T-cell (primary cell): ENCODE measurements at regions not wholly inside any gene's neighbourhood (a gene's known extent, or its start where the extent isn't known, plus 50 kb on each side); places are given as distances from the start of the nearest gene placed in this dataset.

Experiments used
- ATAC-seq, 4 experiments: fragments of 200-7000 bp in 3 of 4; fragments of 150-1000 bp in 1 of 4; cut with Tn5 transposase; replicated peaks in 1 of 4; 1 replicate in 3 of 4; 2 replicates in 1 of 4; pipeline ENCODE4 v1.10.0; 2021; ENCODE audit warnings: moderate library complexity in 3 of 4, mild to moderate bottlenecking in 2 of 4, moderate number of reproducible peaks in 1 of 4
- CTCF ChIA-PET, 2 donors: fragments of 300-600 bp; sonication (Branson Sonifier 250); formaldehyde crosslinking; loops; one replicate each; lab custom pipeline; 2022; ENCODE audit warnings: antibody characterized with exemption in 2 of 2; lab: Charles Lee
- POLR2A ChIA-PET, 2 donors: fragments of 300-600 bp; sonication (Branson Sonifier 250); formaldehyde crosslinking; loops; one replicate each; lab custom pipeline; 2022; ENCODE audit warnings: antibody characterized with exemption in 2 of 2; lab: Charles Lee
- DNase-seq, 35 experiments: peaks; one replicate each; pipeline versions ENCODE4 v3.0.0 to v3.0.0-alpha.2; 2013 to 2023
- H3K27ac ChIP-seq: one replicate; pipeline ENCODE4 v1.5.1; 2013; ENCODE audit warnings: low read length
- H3K27me3 ChIP-seq, 2 experiments: replicated peaks in 1 of 2; 1 replicate in 1 of 2; 2 replicates in 1 of 2; pipeline versions ENCODE4 v1.6.1 to v1.7.0; 2013; ENCODE audit warnings: low read length in 1 of 2, mixed read lengths in 1 of 2; ENCODE audit not compliant: control insufficient read depth in 2 of 2, insufficient read depth in 2 of 2; ENCODE audit errors: extremely low read depth in 1 of 2
- H3K36me3 ChIP-seq, 2 donors: 1 replicate in 1 of 2; 2 replicates in 1 of 2; pipeline versions ENCODE4 v1.6.1 to v1.7.0; 2013; ENCODE audit warnings: low read length in 1 of 2; ENCODE audit not compliant: control insufficient read depth in 2 of 2, insufficient read depth in 1 of 2; ENCODE audit errors: extremely low read depth in 1 of 2
- H3K4me1 ChIP-seq, 2 experiments: 1 replicate in 1 of 2; 2 replicates in 1 of 2; pipeline versions ENCODE4 v1.6.1 to v1.7.0; 2013; ENCODE audit warnings: low read length in 2 of 2, mixed read lengths in 1 of 2; ENCODE audit not compliant: insufficient read depth in 2 of 2, control insufficient read depth in 1 of 2; ENCODE audit errors: extremely low read depth in 1 of 2
- H3K4me3 ChIP-seq, 2 donors: 1 replicate in 1 of 2; 2 replicates in 1 of 2; pipeline versions ENCODE4 v1.5.1 to v1.7.0; 2013; ENCODE audit warnings: mild to moderate bottlenecking in 2 of 2, low read length in 1 of 2, moderate library complexity in 1 of 2; ENCODE audit not compliant: control insufficient read depth in 1 of 2; ENCODE audit errors: extremely low read depth in 1 of 2
- H3K9me3 ChIP-seq: 2 replicates; pipeline ENCODE4 v1.7.0; 2013
- H3K27ac Mint-ChIP-seq, 2 donors: one replicate each; pipeline ENCODE4 v1.8.0; 2020 to 2021; ENCODE audit warnings: mild to moderate bottlenecking in 2 of 2, mixed read lengths in 2 of 2
- H3K27me3 Mint-ChIP-seq, 2 donors: one replicate each; pipeline ENCODE4 v1.8.0; 2021 to 2022; ENCODE audit warnings: mixed read lengths in 2 of 2
- H3K36me3 Mint-ChIP-seq: one replicate; pipeline ENCODE4 v1.8.0; 2021; ENCODE audit warnings: mixed read lengths
- H3K4me1 Mint-ChIP-seq, 3 donors: one replicate each; pipeline ENCODE4 v1.8.0; 2020 to 2022; ENCODE audit warnings: mixed read lengths in 3 of 3, mild to moderate bottlenecking in 1 of 3
- H3K4me3 Mint-ChIP-seq, 3 donors: one replicate each; pipeline ENCODE4 v1.8.0; 2020 to 2022; ENCODE audit warnings: mild to moderate bottlenecking in 3 of 3, mixed read lengths in 3 of 3, moderate library complexity in 3 of 3
- H3K9me3 Mint-ChIP-seq, 3 donors: one replicate each; pipeline ENCODE4 v1.8.0; 2020 to 2022; ENCODE audit warnings: mixed read lengths in 3 of 3
- WGBS: methylation state at CpG from one replicate; pipeline ENCODE4 v1.1.5; 2013; ENCODE audit warnings: missing lambda C conversion rate; ENCODE audit not compliant: insufficient coverage; 5-methylcytosine and 5-hydroxymethylcytosine counted together

- CTCF ChIA-PET = no interaction called here
- no peak overlapping the region for H3K4me3 Mint-ChIP-seq
- Histone ChIP-seq H3K36me3 (no peaks in the 10 kb centered on the region), H3K27ac (no peak overlapping the region), H3K9me3 (no peaks in the 10 kb centered on the region), H3K27me3 (no peaks in the 10 kb centered on the region), H3K4me3 (no peak overlapping the region), H3K4me1 (no peaks in the 10 kb centered on the region)
- no peaks in the 10 kb centered on the region for H3K36me3 Mint-ChIP-seq
- H3K9me3 Mint-ChIP-seq = peaks cover 3 to 8% (median 4%) of the 10 kb centered on the region in 3 donors
- no CpG with 5 or more reads among the region's 4 CpGs for WGBS
- ATAC-seq = no peak
- no peak for DNase-seq
- H3K4me1 Mint-ChIP-seq = no peaks in the 10 kb centered on the region
- POLR2A ChIA-PET = no interaction called here
- H3K27ac Mint-ChIP-seq = no peak overlapping the region
- no peaks in the 10 kb centered on the region for H3K27me3 Mint-ChIP-seq
Measured at GRCh38 chr5:118044169-118044568, 944.2 kb downstream of the DTWD2 start.

GRCh38 chr5:118043531-118043930 lies 944.8 kb downstream of the DTWD2 start:
- peaks cover 3 to 8% (median 4%) of the 10 kb centered on the region in 3 donors for H3K9me3 Mint-ChIP-seq
- POLR2A ChIA-PET = no interaction called here

GRCh38 chr5:118042076-118042475 lies 946.3 kb downstream of the DTWD2 start:
- Histone ChIP-seq H3K9me3 (no peaks in the 10 kb centered on the region), H3K36me3 (no peaks in the 10 kb centered on the region), H3K27ac (no peak overlapping the region), H3K4me3 (no peak overlapping the region), H3K27me3 (no peaks in the 10 kb centered on the region), H3K4me1 (no peaks in the 10 kb centered on the region)
- DNase-seq (no peak), ATAC-seq (no peak)
- Mint-ChIP-seq H3K36me3 (no peaks in the 10 kb centered on the region), H3K4me1 (no peaks in the 10 kb centered on the region), H3K4me3 (no peak overlapping the region), H3K27me3 (no peaks in the 10 kb centered on the region), H3K27ac (no peak overlapping the region), H3K9me3 (peaks cover 3 to 8% (median 6%) of the 10 kb centered on the region in 3 donors)
- POLR2A ChIA-PET = no interaction called here
- CTCF ChIA-PET = no interaction called here
- WGBS = no CpG with 5 or more reads among the region's 2 CpGs

More at GRCh38 chr5:118043531-118043930, 944.8 kb downstream of the DTWD2 start:
- Histone ChIP-seq H3K9me3 (no peaks in the 10 kb centered on the region), H3K4me1 (no peaks in the 10 kb centered on the region), H3K4me3 (no peak overlapping the region), H3K36me3 (no peaks in the 10 kb centered on the region), H3K27me3 (no peaks in the 10 kb centered on the region), H3K27ac (no peak overlapping the region)
- no peak overlapping the region for H3K4me3 Mint-ChIP-seq
- DNase-seq (no peak), ATAC-seq (no peak)
- H3K4me1 Mint-ChIP-seq = no peaks in the 10 kb centered on the region
- H3K36me3 Mint-ChIP-seq = no peaks in the 10 kb centered on the region
- H3K27me3 Mint-ChIP-seq = no peaks in the 10 kb centered on the region
- CTCF ChIA-PET = no interaction called here
- H3K27ac Mint-ChIP-seq = no peak overlapping the region

GRCh38 chr5:118040496-118040895 lies 947.9 kb downstream of the DTWD2 start:
- H3K4me1 Mint-ChIP-seq = no peaks in the 10 kb centered on the region
- DNase-seq (no peak), ATAC-seq (no peak)
- no peaks in the 10 kb centered on the region for H3K4me1 ChIP-seq
- H3K36me3 Mint-ChIP-seq = no peaks in the 10 kb centered on the region
- POLR2A ChIA-PET = no interaction called here
- no peaks in the 10 kb centered on the region for H3K9me3 ChIP-seq
- H3K27ac Mint-ChIP-seq = no peak overlapping the region
- CTCF ChIA-PET = no interaction called here
- H3K4me3 ChIP-seq = no peak overlapping the region
- H3K4me3 Mint-ChIP-seq = no peak overlapping the region
- no CpG with 5 or more reads among the region's 1 CpG for WGBS
- H3K27me3 Mint-ChIP-seq = no peaks in the 10 kb centered on the region
- no peak overlapping the region for H3K27ac ChIP-seq
- H3K9me3 Mint-ChIP-seq = peaks cover 0 to 6% (median 5%) of the 10 kb centered on the region in 3 donors
- H3K36me3 ChIP-seq = no peaks in the 10 kb centered on the region
- H3K27me3 ChIP-seq = no peaks in the 10 kb centered on the region

GRCh38 chr5:118033686-118034338 lies 954.5 kb downstream of the DTWD2 start:
- no peaks in the 10 kb centered on the region for H3K36me3 Mint-ChIP-seq
- H3K27ac ChIP-seq = no peak overlapping the region
- no peak overlapping the region for H3K4me3 ChIP-seq
- H3K9me3 Mint-ChIP-seq = peaks cover 4 to 31% (median 8%) of the 10 kb centered on the region in 3 donors
- no peak overlapping the region for H3K4me3 Mint-ChIP-seq
- ATAC-seq (no peak), DNase-seq (no peak)
- H3K9me3 ChIP-seq = no peaks in the 10 kb centered on the region
- ChIA-PET POLR2A (interaction anchor here in 1 of 2 donors (0.5 kb wide), 1 partner anchor 255 kb away, joined by 10 read pairs; no protein-coding TSS in a partner anchor), CTCF (no interaction called here)
- no peaks in the 10 kb centered on the region for H3K27me3 ChIP-seq
- 88% methylated on average over 18 of the region's 31 CpGs for WGBS
- H3K4me1 Mint-ChIP-seq = no peaks in the 10 kb centered on the region
- no peaks in the 10 kb centered on the region for H3K4me1 ChIP-seq
- H3K27me3 Mint-ChIP-seq = no peaks in the 10 kb centered on the region
- no peak overlapping the region for H3K27ac Mint-ChIP-seq
- no peaks in the 10 kb centered on the region for H3K36me3 ChIP-seq

GRCh38 chr5:118029807-118030206 lies 958.5 kb downstream of the DTWD2 start:
- Histone ChIP-seq H3K4me3 (no peak overlapping the region), H3K27me3 (no peaks in the 10 kb centered on the region), H3K36me3 (no peaks in the 10 kb centered on the region), H3K4me1 (no peaks in the 10 kb centered on the region), H3K9me3 (no peaks in the 10 kb centered on the region), H3K27ac (no peak overlapping the region)
- ATAC-seq (no peak), DNase-seq (no peak)
- Mint-ChIP-seq H3K27ac (no peak overlapping the region), H3K27me3 (no peaks in the 10 kb centered on the region), H3K36me3 (no peaks in the 10 kb centered on the region), H3K4me1 (no peaks in the 10 kb centered on the region), H3K4me3 (no peak overlapping the region), H3K9me3 (peaks cover 6 to 28% (median 7%) of the 10 kb centered on the region in 3 donors)
- WGBS = no CpG with 5 or more reads among the region's 1 CpG
- ChIA-PET CTCF (no interaction called here), POLR2A (no interaction called here)
